ENCODE measurements at regions not wholly inside any gene's neighbourhood (a gene's known extent, or its start where the extent isn't known, plus 50 kb on each side); places are given as distances from the start of the nearest gene placed in this dataset.

DNA sequence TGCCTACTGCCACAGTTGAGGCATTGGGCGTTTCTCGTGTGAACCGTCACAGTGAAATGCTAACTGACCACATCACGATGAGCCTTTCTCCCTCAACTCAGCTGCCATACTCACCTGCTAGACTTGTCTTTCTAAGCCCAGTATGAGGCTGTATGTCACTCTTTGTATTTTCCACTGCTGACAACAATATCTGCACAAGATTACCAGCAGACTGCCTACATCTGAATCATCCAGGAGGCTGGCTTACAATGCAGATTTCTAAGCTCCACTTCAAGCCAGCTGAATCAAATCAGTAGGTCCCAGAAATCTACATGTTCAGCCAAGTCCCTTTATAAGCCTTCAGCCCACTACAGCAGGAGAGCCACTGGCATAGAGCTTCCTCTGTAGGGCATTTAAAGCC, 355.0 kb upstream of the DUSP10 start:
- TF ChIP-seq, protein P1, sequence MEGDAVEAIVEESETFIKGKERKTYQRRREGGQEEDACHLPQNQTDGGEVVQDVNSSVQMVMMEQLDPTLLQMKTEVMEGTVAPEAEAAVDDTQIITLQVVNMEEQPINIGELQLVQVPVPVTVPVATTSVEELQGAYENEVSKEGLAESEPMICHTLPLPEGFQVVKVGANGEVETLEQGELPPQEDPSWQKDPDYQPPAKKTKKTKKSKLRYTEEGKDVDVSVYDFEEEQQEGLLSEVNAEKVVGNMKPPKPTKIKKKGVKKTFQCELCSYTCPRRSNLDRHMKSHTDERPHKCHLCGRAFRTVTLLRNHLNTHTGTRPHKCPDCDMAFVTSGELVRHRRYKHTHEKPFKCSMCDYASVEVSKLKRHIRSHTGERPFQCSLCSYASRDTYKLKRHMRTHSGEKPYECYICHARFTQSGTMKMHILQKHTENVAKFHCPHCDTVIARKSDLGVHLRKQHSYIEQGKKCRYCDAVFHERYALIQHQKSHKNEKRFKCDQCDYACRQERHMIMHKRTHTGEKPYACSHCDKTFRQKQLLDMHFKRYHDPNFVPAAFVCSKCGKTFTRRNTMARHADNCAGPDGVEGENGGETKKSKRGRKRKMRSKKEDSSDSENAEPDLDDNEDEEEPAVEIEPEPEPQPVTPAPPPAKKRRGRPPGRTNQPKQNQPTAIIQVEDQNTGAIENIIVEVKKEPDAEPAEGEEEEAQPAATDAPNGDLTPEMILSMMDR (IDR thresholded peaks at IDR 0.05 in 8 of 11, conservative IDR thresholded peaks at IDR 0.05 in 3 of 11): no peak
- TF ChIP-seq POLR2A (IDR thresholded peaks at IDR 0.05) (no peak), POLR2AphosphoS5 (IDR thresholded peaks at IDR 0.05) (no peak)
